ENCODE measurements at regions not wholly inside any gene's neighbourhood (a gene's known extent, or its start where the extent isn't known, plus 50 kb on each side); places are given as distances from the start of the nearest gene placed in this dataset.
"Not testable (repeated sequence)": the region's sequence is repeated elsewhere in the genome, so short reads cannot be mapped to it uniquely, and the experiment has no call there.

- DNase-seq (ENCODE audit: low read depth in 6 of 9, low spot score in 9 of 9): no peak
- Histone ChIP-seq H3K9me3 (ENCODE audit: control insufficient read depth in 2 of 2, insufficient read depth in 1 of 2, low read length in 1 of 2) (no peaks in the 10 kb centered on the region), H3K27ac (ENCODE audit: low read depth in 1 of 2, low read length in 1 of 2) (no peak overlapping the region), H3K36me3 (ENCODE audit: control insufficient read depth in 2 of 2, insufficient read depth in 2 of 2, low read length in 1 of 2) (no peaks in the 10 kb centered on the region), H3K4me3 (ENCODE audit: low read length in 2 of 2) (no peak overlapping the region), H3K4me1 (ENCODE audit: control insufficient read depth in 2 of 2, insufficient read depth in 2 of 2, low read length in 2 of 2) (peaks cover 0 to 20% of the 10 kb centered on the region in 2 donors), H3K27me3 (ENCODE audit: control insufficient read depth in 2 of 2, insufficient read depth in 1 of 2, low read length in 1 of 2) (no peaks in the 10 kb centered on the region)
- WGBS: 99% methylated on average over 6 of the region's 6 CpGs
Measured at GRCh38 chr6:44039191-44039719, 88.0 kb downstream of the MRPL14 start.

- H3K4me3 ChIP-seq (ENCODE audit: low read length in 2 of 2): no peak overlapping the region
- H3K9me3 ChIP-seq (ENCODE audit: control insufficient read depth in 2 of 2, insufficient read depth in 1 of 2, low read length in 1 of 2): no peaks in the 10 kb centered on the region
- no peak for DNase-seq (ENCODE audit: low read depth in 6 of 9, low spot score in 9 of 9)
- H3K27me3 ChIP-seq (ENCODE audit: control insufficient read depth in 2 of 2, insufficient read depth in 1 of 2, low read length in 1 of 2): no peaks in the 10 kb centered on the region
- H3K36me3 ChIP-seq (ENCODE audit: control insufficient read depth in 2 of 2, insufficient read depth in 2 of 2, low read length in 1 of 2): no peaks in the 10 kb centered on the region
- H3K27ac ChIP-seq (ENCODE audit: low read depth in 1 of 2, low read length in 1 of 2): no peak overlapping the region
- peaks cover 0 to 20% of the 10 kb centered on the region in 2 donors for H3K4me1 ChIP-seq (ENCODE audit: control insufficient read depth in 2 of 2, insufficient read depth in 2 of 2, low read length in 2 of 2)
- 94% methylated on average over 4 of the region's 4 CpGs for WGBS
Measured at GRCh38 chr6:44038543-44039065, 88.6 kb downstream of the MRPL14 start.

- Histone ChIP-seq H3K27ac (ENCODE audit: low read depth in 1 of 2, low read length in 1 of 2) (no peak overlapping the region), H3K27me3 (ENCODE audit: control insufficient read depth in 2 of 2, insufficient read depth in 1 of 2, low read length in 1 of 2) (no peaks in the 10 kb centered on the region), H3K4me3 (ENCODE audit: low read length in 2 of 2) (no peak overlapping the region), H3K9me3 (ENCODE audit: control insufficient read depth in 2 of 2, insufficient read depth in 1 of 2, low read length in 1 of 2) (no peaks in the 10 kb centered on the region), H3K4me1 (ENCODE audit: control insufficient read depth in 2 of 2, insufficient read depth in 2 of 2, low read length in 2 of 2) (peaks cover 0 to 18% of the 10 kb centered on the region in 2 donors), H3K36me3 (ENCODE audit: control insufficient read depth in 2 of 2, insufficient read depth in 2 of 2, low read length in 1 of 2) (no peaks in the 10 kb centered on the region)
- DNase-seq (ENCODE audit: low read depth in 6 of 9, low spot score in 9 of 9): no peak
- WGBS: 97% methylated on average over 13 of the region's 13 CpGs
Measured at GRCh38 chr6:44037847-44038542, 89.3 kb downstream of the MRPL14 start.

GRCh38 chr6:44037276-44037675, 90.0 kb downstream of the MRPL14 start:
- H3K4me3 ChIP-seq (ENCODE audit: low read length in 2 of 2); H3K27me3 ChIP-seq (ENCODE audit: control insufficient read depth in 2 of 2, insufficient read depth in 1 of 2, low read length in 1 of 2); H3K9me3 ChIP-seq (ENCODE audit: control insufficient read depth in 2 of 2, insufficient read depth in 1 of 2, low read length in 1 of 2); H3K36me3 ChIP-seq (ENCODE audit: control insufficient read depth in 2 of 2, insufficient read depth in 2 of 2, low read length in 1 of 2); DNase-seq (ENCODE audit: low read depth in 6 of 9, low spot score in 9 of 9); H3K27ac ChIP-seq (ENCODE audit: low read depth in 1 of 2, low read length in 1 of 2): not testable (repeated sequence)
- peaks cover 0 to 10% of the 10 kb centered on the region in 2 donors for H3K4me1 ChIP-seq (ENCODE audit: control insufficient read depth in 2 of 2, insufficient read depth in 2 of 2, low read length in 2 of 2)
- WGBS: 98% methylated on average over 9 of the region's 9 CpGs

GRCh38 chr6:44036699-44037101, 90.6 kb downstream of the MRPL14 start:
- no peak overlapping the region for H3K27ac ChIP-seq (ENCODE audit: low read depth in 1 of 2, low read length in 1 of 2)
- H3K27me3 ChIP-seq (ENCODE audit: control insufficient read depth in 2 of 2, insufficient read depth in 1 of 2, low read length in 1 of 2): no peaks in the 10 kb centered on the region
- no peak for DNase-seq (ENCODE audit: low read depth in 6 of 9, low spot score in 9 of 9)
- peaks cover 0 to 5% of the 10 kb centered on the region in 2 donors for H3K4me1 ChIP-seq (ENCODE audit: control insufficient read depth in 2 of 2, insufficient read depth in 2 of 2, low read length in 2 of 2)
- no peak overlapping the region for H3K4me3 ChIP-seq (ENCODE audit: low read length in 2 of 2)
- H3K9me3 ChIP-seq (ENCODE audit: control insufficient read depth in 2 of 2, insufficient read depth in 1 of 2, low read length in 1 of 2): no peaks in the 10 kb centered on the region
- no peaks in the 10 kb centered on the region for H3K36me3 ChIP-seq (ENCODE audit: control insufficient read depth in 2 of 2, insufficient read depth in 2 of 2, low read length in 1 of 2)
- WGBS: 98% methylated on average over 9 of the region's 9 CpGs

- no peak for DNase-seq (ENCODE audit: low read depth in 6 of 9, low spot score in 9 of 9)
- H3K36me3 ChIP-seq (ENCODE audit: control insufficient read depth in 2 of 2, insufficient read depth in 2 of 2, low read length in 1 of 2): no peaks in the 10 kb centered on the region
Measured at GRCh38 chr6:44036196-44036595, 91.1 kb downstream of the MRPL14 start.

GRCh38 chr6:44035621-44036020, 91.6 kb downstream of the MRPL14 start:
- DNase-seq (ENCODE audit: low read depth in 6 of 9, low spot score in 9 of 9): no peak
- Histone ChIP-seq H3K4me3 (ENCODE audit: low read length in 2 of 2) (no peak overlapping the region), H3K27ac (ENCODE audit: low read depth in 1 of 2, low read length in 1 of 2) (no peak overlapping the region), H3K9me3 (ENCODE audit: control insufficient read depth in 2 of 2, insufficient read depth in 1 of 2, low read length in 1 of 2) (no peaks in the 10 kb centered on the region), H3K4me1 (ENCODE audit: control insufficient read depth in 2 of 2, insufficient read depth in 2 of 2, low read length in 2 of 2) (no peaks in the 10 kb centered on the region), H3K27me3 (ENCODE audit: control insufficient read depth in 2 of 2, insufficient read depth in 1 of 2, low read length in 1 of 2) (peaks cover 0 to 4% of the 10 kb centered on the region in 2 donors), H3K36me3 (ENCODE audit: control insufficient read depth in 2 of 2, insufficient read depth in 2 of 2, low read length in 1 of 2) (no peaks in the 10 kb centered on the region)
- 70% methylated on average over 3 of the region's 3 CpGs for WGBS

More at GRCh38 chr6:44036196-44036595, 91.1 kb downstream of the MRPL14 start:
- peaks cover 0 to under 1% of the 10 kb centered on the region in 2 donors for H3K4me1 ChIP-seq (ENCODE audit: control insufficient read depth in 2 of 2, insufficient read depth in 2 of 2, low read length in 2 of 2)
- no peak overlapping the region for H3K27ac ChIP-seq (ENCODE audit: low read depth in 1 of 2, low read length in 1 of 2)
- H3K9me3 ChIP-seq (ENCODE audit: control insufficient read depth in 2 of 2, insufficient read depth in 1 of 2, low read length in 1 of 2): no peaks in the 10 kb centered on the region
- H3K4me3 ChIP-seq (ENCODE audit: low read length in 2 of 2): no peak overlapping the region
- H3K27me3 ChIP-seq (ENCODE audit: control insufficient read depth in 2 of 2, insufficient read depth in 1 of 2, low read length in 1 of 2): peaks cover 0 to under 1% of the 10 kb centered on the region in 2 donors
- WGBS: 97% methylated on average over 2 of the region's 2 CpGs

- Histone ChIP-seq H3K4me3 (ENCODE audit: low read length in 2 of 2) (no peak overlapping the region), H3K9me3 (ENCODE audit: control insufficient read depth in 2 of 2, insufficient read depth in 1 of 2, low read length in 1 of 2) (no peaks in the 10 kb centered on the region), H3K4me1 (ENCODE audit: control insufficient read depth in 2 of 2, insufficient read depth in 2 of 2, low read length in 2 of 2) (no peaks in the 10 kb centered on the region), H3K36me3 (ENCODE audit: control insufficient read depth in 2 of 2, insufficient read depth in 2 of 2, low read length in 1 of 2) (no peaks in the 10 kb centered on the region), H3K27me3 (ENCODE audit: control insufficient read depth in 2 of 2, insufficient read depth in 1 of 2, low read length in 1 of 2) (peaks cover 0 to 4% of the 10 kb centered on the region in 2 donors), H3K27ac (ENCODE audit: low read depth in 1 of 2, low read length in 1 of 2) (no peak overlapping the region)
- no peak for DNase-seq (ENCODE audit: low read depth in 6 of 9, low spot score in 9 of 9)
- 98% methylated on average over 3 of the region's 3 CpGs for WGBS
Measured at GRCh38 chr6:44034931-44035345, 92.3 kb downstream of the MRPL14 start.

GRCh38 chr6:44034391-44034861, 92.8 kb downstream of the MRPL14 start:
- Histone ChIP-seq H3K36me3 (ENCODE audit: control insufficient read depth in 2 of 2, insufficient read depth in 2 of 2, low read length in 1 of 2) (no peaks in the 10 kb centered on the region), H3K4me1 (ENCODE audit: control insufficient read depth in 2 of 2, insufficient read depth in 2 of 2, low read length in 2 of 2) (no peaks in the 10 kb centered on the region), H3K4me3 (ENCODE audit: low read length in 2 of 2) (no peak overlapping the region), H3K27ac (ENCODE audit: low read depth in 1 of 2, low read length in 1 of 2) (no peak overlapping the region), H3K27me3 (ENCODE audit: control insufficient read depth in 2 of 2, insufficient read depth in 1 of 2, low read length in 1 of 2) (peaks cover 0 to 4% of the 10 kb centered on the region in 2 donors), H3K9me3 (ENCODE audit: control insufficient read depth in 2 of 2, insufficient read depth in 1 of 2, low read length in 1 of 2) (no peaks in the 10 kb centered on the region)
- no peak for DNase-seq (ENCODE audit: low read depth in 6 of 9, low spot score in 9 of 9)
- 57% methylated on average over 4 of the region's 4 CpGs for WGBS

Data from thymus (tissue), 11 donors.